Parathyroid adenoma (tissue), 2 donors: ENCODE measurements at regions not wholly inside any gene's neighbourhood (a gene's known extent, or its start where the extent isn't known, plus 50 kb on each side); places are given as distances from the start of the nearest gene placed in this dataset.
"Not testable (repeated sequence)": the region's sequence is repeated elsewhere in the genome, so short reads cannot be mapped to it uniquely, and the experiment has no call there.

ENCODE experiments used
- H2AFZ ChIP-seq: fragments of 300-600 bp; sonication (generic); one replicate; pipeline ENCODE4 v1.7.0; 2017; ENCODE audit warnings: antibody characterized with exemption, mild to moderate bottlenecking
- H3K27ac ChIP-seq: fragments of 300-600 bp; sonication (generic); one replicate; pipeline ENCODE4 v1.7.0; 2017
- H3K27me3 ChIP-seq: fragments of 300-600 bp; sonication (generic); one replicate; pipeline ENCODE4 v1.7.0; 2017; ENCODE audit warnings: low read length; ENCODE audit not compliant: control insufficient read depth, insufficient read depth
- H3K36me3 ChIP-seq: fragments of 300-600 bp; sonication (generic); one replicate; pipeline ENCODE4 v1.7.0; 2017; ENCODE audit warnings: low read length; ENCODE audit not compliant: control insufficient read depth, insufficient read depth
- H3K4me1 ChIP-seq: fragments of 300-600 bp; sonication (generic); one replicate; pipeline ENCODE4 v1.7.0; 2017; ENCODE audit warnings: control low read depth
- H3K4me2 ChIP-seq: fragments of 300-600 bp; sonication (generic); one replicate; pipeline ENCODE4 v1.7.0; 2017; ENCODE audit warnings: low read length
- H3K4me3 ChIP-seq: fragments of 300-600 bp; sonication (generic); one replicate; pipeline ENCODE4 v1.7.0; 2017; ENCODE audit warnings: low read depth, low read length
- H3K79me2 ChIP-seq: fragments of 300-600 bp; sonication (generic); one replicate; pipeline ENCODE4 v1.7.0; 2017; ENCODE audit warnings: control low read depth
- H3K9ac ChIP-seq: fragments of 300-600 bp; sonication (generic); one replicate; pipeline ENCODE4 v1.7.0; 2017; ENCODE audit warnings: mild to moderate bottlenecking
- H3K9me3 ChIP-seq: fragments of 300-600 bp; sonication (generic); one replicate; pipeline ENCODE4 v1.7.0; 2017; ENCODE audit warnings: low read length; ENCODE audit not compliant: control insufficient read depth
- TF ChIP-seq, protein P1 (sequence below): fragments of 300-600 bp; sonication (generic); IDR thresholded peaks from one replicate; pipeline ENCODE4 v1.7.0; 2017; ENCODE audit warnings: antibody characterized with exemption, mild to moderate bottlenecking
- donor health status: primary hyperparathyroidism.

DNA sequence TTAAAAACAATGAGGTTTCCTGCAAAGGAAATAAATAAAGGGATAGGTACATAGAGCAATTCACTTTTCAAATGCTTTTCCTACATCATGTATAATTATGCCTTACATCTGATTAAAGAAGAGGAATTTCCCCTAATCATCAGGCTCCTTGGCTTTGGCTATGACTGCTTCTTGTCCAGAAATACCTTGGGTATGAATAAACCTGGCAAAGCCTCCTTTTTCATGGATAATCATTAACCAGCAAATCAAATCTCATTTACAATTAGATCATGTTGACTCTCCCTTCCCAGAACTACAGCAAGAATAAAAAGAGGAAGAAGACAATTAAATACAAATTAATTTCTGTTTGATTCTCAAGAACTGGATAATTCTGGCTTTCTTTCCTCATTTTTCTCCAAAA lies 58.0 kb upstream of the CD2AP start:
- no peak overlapping the region for H3K27ac ChIP-seq
- no peak overlapping the region for H3K4me2 ChIP-seq
- no peak overlapping the region for H2AFZ ChIP-seq
- no peaks in the 10 kb centered on the region for H3K79me2 ChIP-seq
- H3K36me3 ChIP-seq = no peaks in the 10 kb centered on the region
- H3K27me3 ChIP-seq = no peaks in the 10 kb centered on the region
- no peaks in the 10 kb centered on the region for H3K4me1 ChIP-seq
- no peak overlapping the region for H3K9ac ChIP-seq
- H3K9me3 ChIP-seq = no peaks in the 10 kb centered on the region
- TF ChIP-seq, protein P1, sequence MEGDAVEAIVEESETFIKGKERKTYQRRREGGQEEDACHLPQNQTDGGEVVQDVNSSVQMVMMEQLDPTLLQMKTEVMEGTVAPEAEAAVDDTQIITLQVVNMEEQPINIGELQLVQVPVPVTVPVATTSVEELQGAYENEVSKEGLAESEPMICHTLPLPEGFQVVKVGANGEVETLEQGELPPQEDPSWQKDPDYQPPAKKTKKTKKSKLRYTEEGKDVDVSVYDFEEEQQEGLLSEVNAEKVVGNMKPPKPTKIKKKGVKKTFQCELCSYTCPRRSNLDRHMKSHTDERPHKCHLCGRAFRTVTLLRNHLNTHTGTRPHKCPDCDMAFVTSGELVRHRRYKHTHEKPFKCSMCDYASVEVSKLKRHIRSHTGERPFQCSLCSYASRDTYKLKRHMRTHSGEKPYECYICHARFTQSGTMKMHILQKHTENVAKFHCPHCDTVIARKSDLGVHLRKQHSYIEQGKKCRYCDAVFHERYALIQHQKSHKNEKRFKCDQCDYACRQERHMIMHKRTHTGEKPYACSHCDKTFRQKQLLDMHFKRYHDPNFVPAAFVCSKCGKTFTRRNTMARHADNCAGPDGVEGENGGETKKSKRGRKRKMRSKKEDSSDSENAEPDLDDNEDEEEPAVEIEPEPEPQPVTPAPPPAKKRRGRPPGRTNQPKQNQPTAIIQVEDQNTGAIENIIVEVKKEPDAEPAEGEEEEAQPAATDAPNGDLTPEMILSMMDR = no peak
- H3K4me3 ChIP-seq = no peak overlapping the region

DNA sequence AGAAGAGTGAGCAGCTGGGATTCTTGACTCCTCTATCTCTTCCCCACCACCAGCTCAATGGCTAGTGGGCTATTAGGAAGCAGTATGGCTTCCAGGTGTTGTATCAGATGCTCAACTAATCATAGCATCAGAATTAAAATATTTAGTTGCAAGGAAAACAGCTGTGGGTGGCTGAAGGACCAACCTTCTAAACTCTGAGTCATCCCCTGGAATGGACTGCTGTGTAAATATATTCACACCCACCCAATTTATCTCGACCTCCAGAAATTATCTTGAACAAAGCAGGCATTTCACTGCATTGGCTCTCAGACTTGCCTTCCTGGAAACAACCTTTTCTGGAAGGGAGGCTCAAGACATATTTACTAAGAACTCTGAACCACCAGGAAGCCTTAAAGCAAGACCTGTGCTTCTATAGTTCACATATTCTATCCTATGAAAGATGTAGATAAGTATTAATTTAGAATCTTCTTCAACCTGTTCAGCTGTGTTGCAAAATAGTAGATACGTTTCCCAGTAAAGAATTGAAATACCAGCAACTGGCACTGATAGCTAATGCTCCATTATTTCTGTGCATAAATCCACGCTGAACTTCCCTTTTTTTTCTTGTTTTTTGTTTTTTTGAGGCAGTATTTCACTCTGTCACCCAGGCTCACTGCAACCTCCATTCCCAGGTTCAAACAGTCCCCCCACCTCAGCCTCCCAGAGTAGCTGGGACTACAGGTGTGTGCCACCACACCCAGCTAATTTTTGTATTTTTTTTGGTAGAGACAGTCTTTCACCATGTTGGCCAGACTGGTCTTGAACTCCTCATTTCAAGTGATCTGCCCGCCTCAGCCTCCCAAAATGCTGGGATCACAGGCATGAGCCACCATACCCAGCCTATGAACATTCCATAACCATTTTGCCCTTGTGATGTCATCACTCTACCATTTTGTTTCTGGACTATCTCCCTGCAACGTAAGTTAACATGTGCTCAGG lies 56.9 kb upstream of the CD2AP start:
- no peak overlapping the region for H3K27ac ChIP-seq
- H3K79me2 ChIP-seq = no peaks in the 10 kb centered on the region
- no peaks in the 10 kb centered on the region for H3K36me3 ChIP-seq
- no peaks in the 10 kb centered on the region for H3K9me3 ChIP-seq
- H3K4me2 ChIP-seq = no peak overlapping the region
- TF ChIP-seq, protein P1 = no peak
- H3K27me3 ChIP-seq = no peaks in the 10 kb centered on the region
- H3K9ac ChIP-seq = no peak overlapping the region
- no peak overlapping the region for H3K4me3 ChIP-seq
- no peak overlapping the region for H2AFZ ChIP-seq
- no peaks in the 10 kb centered on the region for H3K4me1 ChIP-seq

DNA sequence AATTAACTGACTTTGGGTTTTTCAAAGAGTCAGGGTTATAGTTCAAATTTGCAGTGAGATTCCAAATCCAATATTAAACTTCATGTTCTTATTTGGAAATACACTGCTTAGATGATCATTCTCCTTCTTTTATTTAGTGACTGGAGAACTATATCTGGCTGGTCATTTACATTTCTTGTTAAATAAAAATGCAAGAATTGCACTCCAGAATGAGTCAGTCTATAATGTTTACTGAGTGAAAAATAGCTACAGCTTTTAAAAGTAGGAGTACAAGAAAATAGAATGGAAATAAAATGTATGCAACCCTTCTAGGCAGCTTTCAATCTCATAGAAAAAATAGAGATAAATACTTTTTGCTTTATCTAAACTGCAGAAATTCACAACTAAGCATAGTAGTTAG lies 54.5 kb upstream of the CD2AP start:
- Histone ChIP-seq H3K4me1 (no peaks in the 10 kb centered on the region), H3K4me3 (no peak overlapping the region), H3K4me2 (no peak overlapping the region), H3K9me3 (no peaks in the 10 kb centered on the region), H3K27me3 (no peaks in the 10 kb centered on the region), H2AFZ (no peak overlapping the region), H3K79me2 (no peaks in the 10 kb centered on the region), H3K9ac (no peak overlapping the region), H3K36me3 (no peaks in the 10 kb centered on the region), H3K27ac (no peak overlapping the region)
- TF ChIP-seq, protein P1 = no peak

DNA sequence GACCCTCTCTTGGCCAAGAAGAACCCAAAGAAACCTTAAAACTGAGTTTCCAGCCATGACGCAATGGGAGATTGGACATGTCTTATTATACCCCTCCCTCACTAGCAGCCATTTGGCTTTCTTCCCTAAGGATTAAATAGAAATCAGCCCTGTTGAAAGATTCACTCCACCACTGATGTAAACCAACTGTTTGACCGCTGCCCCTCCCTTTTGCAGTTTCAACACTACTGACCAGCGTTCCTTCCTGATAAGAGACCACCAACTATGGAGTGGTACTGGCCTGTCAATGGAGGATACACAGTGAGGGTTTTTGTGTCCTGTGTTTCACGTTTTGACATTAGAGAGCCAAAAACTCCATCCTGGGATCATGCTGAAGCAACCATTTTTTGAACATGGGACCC lies 53.2 kb upstream of the CD2AP start:
- Histone ChIP-seq H3K36me3 (no peaks in the 10 kb centered on the region), H3K4me1 (no peaks in the 10 kb centered on the region), H3K4me3 (no peak overlapping the region), H3K9me3 (no peaks in the 10 kb centered on the region), H3K4me2 (no peak overlapping the region), H3K27ac (no peak overlapping the region), H2AFZ (no peak overlapping the region), H3K27me3 (no peaks in the 10 kb centered on the region), H3K9ac (no peak overlapping the region), H3K79me2 (no peaks in the 10 kb centered on the region)
- TF ChIP-seq, protein P1 = no peak

DNA sequence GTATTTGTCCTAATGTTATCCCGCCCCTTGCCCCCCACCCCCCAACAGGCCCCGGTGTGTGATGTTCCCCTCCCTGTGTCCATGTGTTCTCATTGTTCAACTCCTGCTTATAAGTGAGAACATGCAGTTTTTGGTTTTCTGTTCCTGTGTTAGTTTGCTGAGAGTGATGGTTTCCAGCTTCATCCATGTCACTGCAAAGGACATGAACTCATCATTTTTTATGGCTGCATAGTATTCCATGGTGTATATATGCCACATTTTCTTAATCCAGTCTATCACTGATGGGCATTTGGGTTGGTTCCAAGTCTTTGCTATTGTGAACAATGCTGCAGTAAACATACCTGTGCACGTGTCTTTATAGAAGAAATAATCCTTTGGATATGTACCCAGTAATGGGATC lies 51.9 kb upstream of the CD2AP start:
- not testable (repeated sequence) for H3K4me3 ChIP-seq, H3K9ac ChIP-seq, H3K4me2 ChIP-seq, H3K36me3 ChIP-seq, H3K79me2 ChIP-seq, H3K27me3 ChIP-seq, H3K4me1 ChIP-seq, H3K9me3 ChIP-seq, H2AFZ ChIP-seq, H3K27ac ChIP-seq
